Peyer's patch (tissue), 4 donors: ENCODE measurements at regions not wholly inside any gene's neighbourhood (a gene's known extent, or its start where the extent isn't known, plus 50 kb on each side); places are given as distances from the start of the nearest gene placed in this dataset.

ENCODE experiments used
- POLR2A ChIP-seq, 2 donors: fragments of 450-650 bp; IDR thresholded peaks; one replicate each; pipeline ENCODE4 v1.5.1; 2017; ENCODE audit warnings: antibody characterized with exemption in 2 of 2, mild to moderate bottlenecking in 2 of 2, moderate library complexity in 2 of 2
- TF ChIP-seq, protein P1 (sequence below), 6 experiments: fragments of 450-650 bp in 4 of 6; fragments of 200-600 bp in 2 of 6; sonication (generic) in 1 of 6; IDR thresholded peaks; one replicate each; pipeline ENCODE4 v1.5.1; 2017 to 2019; ENCODE audit warnings: antibody characterized with exemption in 6 of 6, mild to moderate bottlenecking in 3 of 6, moderate library complexity in 1 of 6

DNA sequence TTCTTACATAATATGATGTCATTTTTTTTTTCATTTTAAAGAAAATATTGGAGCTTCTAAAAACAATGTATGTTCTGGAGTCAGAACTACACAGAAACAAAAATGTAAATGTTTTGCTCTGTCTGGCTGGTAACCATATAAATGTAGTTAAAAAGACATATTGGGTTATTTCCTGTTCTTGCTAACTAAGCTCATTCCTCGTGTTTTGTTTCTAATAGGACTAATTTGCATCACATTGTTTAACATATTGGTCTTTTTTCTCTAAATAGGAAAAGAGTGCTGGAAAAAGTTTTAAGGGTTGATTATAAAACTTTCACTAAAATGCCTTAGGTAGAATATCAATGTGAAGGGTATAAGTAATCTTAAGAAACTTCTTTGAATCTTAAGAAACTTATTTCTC lies 221.3 kb downstream of the SLC6A15 start:
- TF ChIP-seq, protein P1, sequence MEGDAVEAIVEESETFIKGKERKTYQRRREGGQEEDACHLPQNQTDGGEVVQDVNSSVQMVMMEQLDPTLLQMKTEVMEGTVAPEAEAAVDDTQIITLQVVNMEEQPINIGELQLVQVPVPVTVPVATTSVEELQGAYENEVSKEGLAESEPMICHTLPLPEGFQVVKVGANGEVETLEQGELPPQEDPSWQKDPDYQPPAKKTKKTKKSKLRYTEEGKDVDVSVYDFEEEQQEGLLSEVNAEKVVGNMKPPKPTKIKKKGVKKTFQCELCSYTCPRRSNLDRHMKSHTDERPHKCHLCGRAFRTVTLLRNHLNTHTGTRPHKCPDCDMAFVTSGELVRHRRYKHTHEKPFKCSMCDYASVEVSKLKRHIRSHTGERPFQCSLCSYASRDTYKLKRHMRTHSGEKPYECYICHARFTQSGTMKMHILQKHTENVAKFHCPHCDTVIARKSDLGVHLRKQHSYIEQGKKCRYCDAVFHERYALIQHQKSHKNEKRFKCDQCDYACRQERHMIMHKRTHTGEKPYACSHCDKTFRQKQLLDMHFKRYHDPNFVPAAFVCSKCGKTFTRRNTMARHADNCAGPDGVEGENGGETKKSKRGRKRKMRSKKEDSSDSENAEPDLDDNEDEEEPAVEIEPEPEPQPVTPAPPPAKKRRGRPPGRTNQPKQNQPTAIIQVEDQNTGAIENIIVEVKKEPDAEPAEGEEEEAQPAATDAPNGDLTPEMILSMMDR (IDR thresholded peaks at IDR 0.05), result no peak
- no peak for TF ChIP-seq POLR2A (IDR thresholded peaks at IDR 0.05)
